Right hindlimb (tissue), 1 donor: ENCODE measurements at regions not wholly inside any gene's neighbourhood (a gene's known extent, or its start where the extent isn't known, plus 50 kb on each side); places are given as distances from the start of the nearest gene placed in this dataset.
"Not testable (repeated sequence)": the region's sequence is repeated elsewhere in the genome, so short reads cannot be mapped to it uniquely, and the experiment has no call there.

Experiments used
- DNase-seq: peaks from one replicate; pipeline ENCODE4 v3.0.0-alpha.2; 2018

DNA sequence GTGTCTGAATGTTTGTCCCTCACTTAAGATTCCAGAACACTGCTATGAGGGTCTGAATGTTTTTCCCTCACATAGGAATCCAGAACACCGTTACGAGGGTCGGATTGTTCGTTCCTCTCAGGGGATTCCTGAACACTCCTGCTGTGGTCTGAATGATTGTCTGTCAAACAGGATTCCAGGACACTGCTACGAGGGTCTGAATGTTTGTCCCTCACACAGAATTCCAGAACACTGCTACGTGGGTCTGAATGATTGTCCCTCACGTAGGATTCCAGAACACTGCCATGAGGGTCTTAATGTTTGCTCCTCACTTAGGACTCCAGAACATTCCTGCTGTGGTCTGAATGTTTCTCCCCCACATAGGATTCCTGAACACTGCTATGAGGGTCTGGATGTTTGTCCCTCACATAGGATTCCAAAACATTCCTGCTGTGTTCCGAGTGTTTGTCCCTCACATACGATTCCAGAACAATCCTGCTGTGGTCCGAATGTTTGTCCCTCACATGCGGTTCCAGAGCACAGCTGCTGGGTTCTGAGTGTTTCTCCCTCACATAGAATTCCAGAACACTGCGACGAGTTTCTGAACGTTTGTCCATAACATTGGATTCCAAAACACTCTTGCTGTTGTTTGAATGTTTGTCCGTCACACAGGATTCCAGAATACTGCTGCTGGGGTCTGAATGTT, 199.5 kb downstream of the FOXD4L6 start:
- no peak for DNase-seq

DNA sequence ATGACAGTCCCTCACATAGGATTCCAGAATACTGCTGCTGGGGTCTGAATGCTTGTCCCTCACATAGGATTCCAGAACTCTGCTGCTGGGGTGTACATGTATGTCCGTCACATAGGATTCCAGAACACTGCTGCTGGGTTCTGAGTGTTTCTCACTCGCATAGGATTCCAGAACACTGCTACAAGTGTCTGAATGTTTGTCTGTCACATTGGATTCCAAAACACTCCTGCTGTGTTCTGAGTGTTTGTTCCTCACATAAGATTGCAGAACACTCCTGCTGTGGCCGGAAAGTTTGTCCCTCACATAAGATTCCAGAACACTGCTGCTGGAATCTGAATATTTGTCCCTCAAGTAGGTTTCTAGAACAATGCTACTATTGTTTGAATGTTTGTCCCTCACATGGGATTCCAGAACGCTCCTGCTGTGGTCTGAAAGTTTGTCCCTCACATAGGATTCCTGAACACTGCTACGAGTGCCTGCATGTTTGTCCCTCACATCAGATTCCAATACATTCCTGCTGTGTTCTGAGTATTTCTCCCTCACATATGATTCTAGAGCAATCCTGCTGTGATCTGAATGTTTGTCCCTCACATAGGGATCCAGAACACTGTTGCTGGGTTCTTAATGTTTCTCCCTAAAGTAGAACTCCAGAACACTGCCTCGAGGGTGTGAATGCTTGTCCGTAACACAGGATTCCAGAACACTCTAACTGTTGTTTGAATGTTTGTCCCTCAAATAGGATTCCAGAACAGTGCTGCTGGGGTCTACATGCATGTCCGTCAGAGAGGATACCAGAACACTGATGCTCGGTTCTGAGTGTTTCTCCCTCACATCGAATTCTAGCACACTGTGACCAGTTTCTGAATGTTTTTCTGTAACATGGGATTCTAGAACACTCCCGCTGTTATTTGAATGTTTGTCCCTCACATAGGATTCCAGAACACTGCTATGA, 200.4 kb downstream of the FOXD4L6 start:
- DNase-seq: no peak

DNA sequence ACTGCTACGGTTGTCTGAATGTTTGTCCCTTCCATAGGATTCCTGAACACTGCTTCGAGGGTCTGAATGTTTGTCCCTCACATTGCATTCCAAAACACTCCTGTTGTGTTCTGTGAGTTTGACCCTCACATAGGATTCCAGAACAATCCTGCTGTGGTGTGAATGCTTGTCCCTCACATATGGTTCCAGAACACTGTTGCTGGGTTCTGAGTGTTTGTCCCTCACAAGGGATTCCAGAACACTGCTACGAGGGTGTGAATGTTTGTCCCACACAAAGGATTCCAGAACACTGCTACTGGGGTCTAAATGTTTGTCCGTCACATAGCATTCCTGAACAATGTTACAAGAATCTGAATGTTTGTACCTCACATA, 201.2 kb downstream of the FOXD4L6 start:
- DNase-seq: no peak

DNA sequence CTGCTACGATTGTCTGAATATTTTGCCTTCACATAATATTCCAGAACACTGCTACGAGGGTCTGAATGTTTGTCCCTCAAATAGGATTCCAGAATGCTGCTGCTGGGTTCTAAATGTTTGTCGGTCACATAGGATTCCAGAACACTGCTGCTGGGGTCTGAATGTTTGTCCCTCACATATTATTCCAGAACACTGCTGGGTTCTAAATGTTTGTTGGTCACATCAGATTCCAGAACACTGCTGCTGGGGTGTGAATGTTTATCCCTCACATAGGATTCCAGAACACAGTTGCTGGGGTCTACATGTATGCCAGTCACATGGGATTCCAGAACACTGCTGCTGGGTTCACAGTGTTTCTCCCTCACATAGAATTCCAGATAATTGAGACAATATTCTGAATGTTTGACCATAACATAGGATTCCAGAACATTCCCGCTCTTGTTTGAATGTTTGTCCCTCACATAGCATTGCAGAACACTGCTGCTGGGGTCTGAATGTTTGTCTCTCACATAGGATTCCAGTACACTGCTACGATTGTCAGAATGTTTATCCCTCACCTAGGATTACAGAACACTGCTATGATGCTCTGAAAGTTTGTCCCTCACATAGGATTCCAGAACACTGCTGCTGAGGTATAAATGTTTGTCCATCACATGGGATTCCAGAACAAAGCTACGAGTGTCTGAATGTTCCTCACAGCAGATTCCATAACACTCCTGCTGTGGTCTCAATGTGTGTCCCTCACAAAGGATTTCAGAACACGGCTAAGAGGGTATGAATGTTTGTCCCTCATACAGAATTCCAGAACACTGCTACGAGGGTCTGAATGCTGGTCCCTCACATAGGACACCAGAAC, 201.8 kb downstream of the FOXD4L6 start:
- no peak for DNase-seq

DNA sequence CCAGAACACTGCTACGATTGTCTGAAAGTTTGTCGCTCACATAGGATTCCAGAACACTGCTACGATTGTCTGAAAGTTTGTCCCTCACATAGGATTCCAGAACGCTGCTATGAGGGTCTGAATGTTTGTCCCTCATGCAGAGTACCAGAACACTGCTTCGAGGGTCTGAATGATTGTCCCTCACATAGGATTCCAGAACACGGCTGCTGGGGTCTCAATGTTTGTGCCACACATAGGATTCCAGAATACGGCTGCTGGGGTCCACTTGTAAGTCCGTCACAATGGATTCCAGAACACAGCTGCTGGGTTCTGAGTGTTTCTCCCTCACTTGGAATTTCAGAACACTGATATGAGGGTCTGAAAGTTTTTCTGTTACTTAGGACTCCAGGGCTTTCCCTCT, 203.3 kb downstream of the FOXD4L6 start:
- no peak for DNase-seq

DNA sequence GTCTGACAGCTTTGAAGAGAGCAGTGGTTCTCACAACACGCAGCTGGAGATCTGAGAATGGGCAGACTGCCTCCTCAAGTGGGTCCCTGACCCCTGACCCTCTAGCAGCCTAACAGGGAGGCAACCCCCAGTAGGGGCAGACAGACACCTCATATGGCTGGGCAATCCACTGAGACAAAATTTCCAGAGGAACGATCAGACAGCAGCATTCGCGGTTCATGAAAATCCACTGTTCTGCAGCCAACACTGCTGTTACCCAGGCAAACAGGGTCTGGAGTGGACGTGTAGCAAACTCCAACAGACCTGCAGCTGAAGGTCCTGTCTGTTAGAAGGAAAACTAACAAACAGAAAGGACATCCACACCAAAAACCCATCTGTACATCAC, 212.1 kb downstream of the FOXD4L6 start:
- not testable (repeated sequence) for DNase-seq

DNA sequence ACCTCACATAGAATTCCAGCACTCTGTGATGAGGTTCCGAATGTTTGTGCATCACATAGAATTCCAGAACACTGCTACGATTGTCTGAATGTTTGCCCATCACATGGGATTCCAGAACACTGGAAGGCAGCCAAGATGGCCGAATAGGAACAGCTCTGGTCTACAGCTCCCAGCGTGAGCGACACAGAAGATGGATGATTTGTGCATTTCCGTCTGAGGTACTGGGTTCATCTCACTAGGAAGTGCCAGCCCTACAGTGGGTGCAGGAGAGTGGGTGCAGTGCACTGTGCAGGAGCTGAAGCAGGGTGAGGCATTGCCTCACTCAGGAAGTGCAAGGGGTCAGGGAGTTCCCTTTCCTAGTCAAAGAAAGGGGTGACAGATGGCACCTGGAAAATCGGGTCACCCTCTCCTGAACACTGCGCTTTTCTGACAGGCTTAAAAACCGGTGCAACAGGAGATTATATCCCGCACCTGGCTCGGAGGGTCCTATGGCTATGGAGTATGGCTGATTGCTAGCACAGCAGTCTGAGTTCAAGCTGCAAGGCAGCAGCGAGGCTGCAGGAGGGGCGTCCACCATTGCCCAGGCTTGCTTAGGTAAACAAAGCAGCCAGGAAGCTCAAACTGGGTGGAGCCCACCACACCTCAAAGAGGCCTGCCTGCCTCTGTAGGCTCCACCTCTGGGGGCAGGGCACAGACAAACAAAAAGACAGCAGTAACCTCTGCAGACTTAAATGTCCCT, 212.7 kb downstream of the FOXD4L6 start:
- DNase-seq: not testable (repeated sequence)

DNA sequence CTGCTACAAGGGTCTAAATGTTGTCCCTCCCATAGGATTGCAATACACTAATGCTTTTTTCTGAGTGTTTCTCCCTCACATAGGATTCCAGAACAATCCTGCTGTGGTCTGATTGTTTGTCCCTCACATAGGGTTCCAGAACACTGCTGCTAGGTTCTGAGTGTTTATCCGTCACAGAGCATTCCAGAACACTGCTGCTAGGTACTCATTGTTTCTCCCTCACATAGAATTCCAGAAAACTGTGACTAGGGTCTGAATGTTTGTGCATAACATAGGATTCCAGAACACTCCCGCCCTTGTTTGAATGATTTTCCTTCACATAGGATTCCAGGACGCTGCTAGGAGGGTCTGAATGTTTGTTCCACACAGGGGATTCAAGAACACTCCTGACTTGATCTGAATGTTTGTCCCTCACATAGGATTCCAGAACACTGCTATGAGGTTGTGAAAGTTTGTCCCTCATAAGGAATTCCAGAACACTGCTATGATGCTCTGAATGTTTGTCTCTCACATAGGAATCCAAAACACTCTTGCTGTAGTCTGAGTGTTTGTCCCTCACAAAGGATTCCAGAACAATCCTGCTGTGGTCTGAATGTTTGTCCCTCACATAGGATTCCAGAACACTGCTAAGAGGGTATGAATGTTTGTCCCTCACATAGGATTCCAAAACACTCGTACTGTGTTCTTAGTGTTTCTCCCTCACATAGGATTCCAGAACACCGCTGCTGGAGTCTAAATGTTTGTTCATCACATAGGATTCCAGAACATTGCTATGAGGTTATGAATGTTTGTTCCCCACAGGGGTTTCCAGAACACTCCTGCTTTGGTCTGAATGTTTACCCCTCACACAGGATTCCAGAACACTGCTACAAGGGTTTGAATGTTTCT, 213.5 kb downstream of the FOXD4L6 start:
- DNase-seq: no peak

DNA sequence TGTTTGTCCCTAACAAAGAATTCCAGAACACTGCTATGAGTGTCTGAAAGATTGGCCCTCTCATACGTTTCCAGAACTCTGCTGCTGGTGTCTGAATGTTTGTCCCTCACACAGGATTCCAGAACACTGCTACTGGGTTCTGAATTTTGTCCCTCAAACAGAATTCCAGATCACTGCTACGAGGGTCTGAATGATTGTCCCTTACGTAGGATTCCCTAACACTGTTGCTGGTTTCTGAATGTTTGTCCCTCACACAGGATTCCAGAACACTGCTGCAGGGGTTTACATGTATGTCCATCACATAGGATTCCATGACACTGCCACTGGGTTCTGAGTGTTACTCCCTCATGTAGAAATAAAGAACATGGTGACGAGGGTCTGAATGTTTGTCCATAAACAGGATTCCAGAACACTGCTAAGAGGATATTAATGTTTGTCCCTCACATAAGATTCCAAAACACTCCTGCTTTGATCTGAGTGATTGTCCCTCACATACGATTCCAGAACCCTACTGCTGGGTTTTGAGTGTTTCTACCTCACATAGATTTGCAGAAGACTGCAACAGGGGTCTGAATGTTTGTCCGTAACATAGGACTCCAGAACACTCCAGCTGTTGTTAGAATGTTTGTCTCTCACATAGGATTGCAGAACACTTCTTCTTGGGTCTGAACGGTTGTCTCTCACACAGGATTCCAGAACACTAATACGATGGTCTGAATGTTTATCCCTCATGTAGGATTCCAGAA, 214.4 kb downstream of the FOXD4L6 start:
- DNase-seq: no peak

DNA sequence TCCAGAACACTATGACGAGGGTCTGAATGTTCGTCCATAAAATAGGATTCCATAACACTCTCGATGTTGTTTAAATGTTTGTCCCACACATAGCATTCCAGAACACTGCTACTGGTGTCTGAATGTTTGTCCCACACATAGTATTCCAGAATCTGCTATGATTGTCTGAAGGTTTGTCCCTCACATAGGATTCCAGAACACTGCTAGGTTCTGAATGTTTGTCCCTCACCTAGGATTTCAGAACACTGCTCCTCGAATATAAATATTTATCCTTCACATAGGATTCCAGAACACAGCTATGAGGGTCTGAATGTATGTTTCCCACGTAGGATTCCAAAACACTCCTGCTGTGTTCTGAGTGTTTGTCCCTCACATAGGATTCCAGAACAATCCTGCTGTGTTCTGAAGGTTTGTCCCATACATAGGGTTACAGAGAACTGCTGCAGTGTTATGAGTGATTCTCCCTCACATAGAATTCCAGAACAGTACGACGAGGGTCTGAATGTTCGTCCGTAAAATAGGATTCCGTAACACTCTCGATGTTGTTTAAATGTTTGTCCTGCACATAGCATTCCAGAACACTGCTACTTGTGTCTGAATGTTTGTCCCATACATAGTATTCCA, 215.3 kb downstream of the FOXD4L6 start:
- DNase-seq: no peak

DNA sequence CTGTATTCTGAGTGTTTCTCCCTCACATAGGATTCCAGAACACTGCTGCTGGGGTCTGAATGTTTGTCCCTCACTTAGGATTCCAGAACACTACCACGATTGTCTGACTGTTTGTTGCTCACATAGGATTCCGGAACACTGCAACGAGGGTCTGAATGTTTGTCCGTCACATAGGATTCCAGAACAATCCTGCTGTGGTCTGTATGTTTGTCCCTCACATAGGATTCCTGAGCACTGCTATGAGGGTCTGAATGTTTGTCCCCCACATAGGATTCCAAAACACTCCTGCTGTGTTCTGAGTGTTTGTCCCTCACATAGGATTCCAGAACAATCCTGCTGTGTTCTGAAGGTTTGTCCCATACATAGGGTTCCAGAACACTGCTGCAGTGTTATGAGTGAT, 215.8 kb downstream of the FOXD4L6 start:
- DNase-seq: not testable (repeated sequence)

DNA sequence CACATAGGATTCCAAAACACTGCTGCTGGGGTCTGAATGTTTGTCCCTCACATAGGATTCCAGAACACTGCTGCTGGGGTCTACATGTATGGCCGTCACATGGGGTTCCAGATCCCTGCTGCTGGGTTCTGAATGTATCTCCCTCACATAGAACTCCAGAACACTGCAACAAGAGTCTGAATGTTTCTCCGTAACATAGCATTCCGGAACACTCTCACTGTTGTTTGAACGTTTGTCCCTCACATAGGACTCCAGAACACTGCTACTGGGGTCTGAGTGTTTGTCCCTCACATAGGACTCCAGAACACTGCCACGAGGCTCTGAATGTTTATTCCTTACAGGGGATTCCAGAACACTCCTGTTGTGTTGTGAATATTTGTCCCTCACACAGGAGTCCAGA, 216.8 kb downstream of the FOXD4L6 start:
- DNase-seq: no peak

DNA sequence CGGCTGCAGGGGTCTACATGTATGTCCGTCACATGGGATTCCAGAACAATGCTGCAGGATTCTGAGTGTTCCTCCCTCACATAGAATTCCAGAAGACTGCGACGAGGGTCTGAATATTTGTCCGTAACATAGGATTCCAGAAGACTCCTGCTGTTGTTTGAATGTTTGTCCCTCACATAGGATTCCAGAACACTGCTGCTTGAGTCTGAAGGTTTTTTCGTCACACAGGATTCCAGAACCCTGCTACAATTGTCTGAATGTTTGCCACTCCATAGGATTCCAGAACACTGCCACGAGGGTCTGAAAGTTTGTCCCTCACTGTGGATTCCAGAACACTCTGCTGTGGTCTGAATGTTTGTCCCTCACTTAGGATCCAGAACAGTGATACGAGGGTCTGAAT, 217.5 kb downstream of the FOXD4L6 start:
- DNase-seq: not testable (repeated sequence)

DNA sequence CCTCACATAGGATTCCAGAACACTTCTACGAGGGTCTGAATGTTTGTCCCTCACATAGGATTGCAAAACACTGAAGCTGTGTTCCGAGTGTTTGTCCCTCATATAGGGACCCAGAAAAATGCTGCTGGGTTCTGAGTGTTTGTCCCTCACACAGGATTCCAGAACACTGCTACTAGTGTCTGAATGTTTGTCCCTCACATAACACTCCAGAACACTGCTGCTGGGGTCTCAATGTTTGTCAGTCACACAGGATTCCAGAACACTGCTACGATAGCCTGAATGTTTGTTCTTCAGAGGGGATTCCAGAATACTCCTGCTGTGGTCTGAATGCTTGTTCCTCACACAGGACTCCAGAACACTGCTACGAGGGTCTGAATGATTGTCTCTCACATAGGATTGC, 218.7 kb downstream of the FOXD4L6 start:
- no peak for DNase-seq

DNA sequence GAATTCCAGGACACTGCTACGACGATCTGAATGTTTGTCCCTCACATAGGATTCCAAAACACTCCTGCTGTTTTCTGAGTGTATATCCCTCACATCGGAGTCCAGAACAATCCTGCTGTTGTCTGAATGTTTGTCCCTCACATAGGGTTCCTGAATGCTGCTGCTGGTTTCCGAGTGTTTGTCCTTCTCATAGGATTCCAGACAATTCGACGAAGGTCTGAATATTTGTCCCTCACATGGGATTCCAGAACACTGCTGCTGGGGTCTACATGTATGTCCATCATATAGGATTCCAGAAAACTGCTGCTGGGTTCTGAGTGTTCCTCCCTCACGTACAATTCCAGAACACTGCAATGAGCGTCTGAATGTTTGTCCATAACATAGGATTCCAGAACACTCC, 219.4 kb downstream of the FOXD4L6 start:
- DNase-seq: not testable (repeated sequence)

DNA sequence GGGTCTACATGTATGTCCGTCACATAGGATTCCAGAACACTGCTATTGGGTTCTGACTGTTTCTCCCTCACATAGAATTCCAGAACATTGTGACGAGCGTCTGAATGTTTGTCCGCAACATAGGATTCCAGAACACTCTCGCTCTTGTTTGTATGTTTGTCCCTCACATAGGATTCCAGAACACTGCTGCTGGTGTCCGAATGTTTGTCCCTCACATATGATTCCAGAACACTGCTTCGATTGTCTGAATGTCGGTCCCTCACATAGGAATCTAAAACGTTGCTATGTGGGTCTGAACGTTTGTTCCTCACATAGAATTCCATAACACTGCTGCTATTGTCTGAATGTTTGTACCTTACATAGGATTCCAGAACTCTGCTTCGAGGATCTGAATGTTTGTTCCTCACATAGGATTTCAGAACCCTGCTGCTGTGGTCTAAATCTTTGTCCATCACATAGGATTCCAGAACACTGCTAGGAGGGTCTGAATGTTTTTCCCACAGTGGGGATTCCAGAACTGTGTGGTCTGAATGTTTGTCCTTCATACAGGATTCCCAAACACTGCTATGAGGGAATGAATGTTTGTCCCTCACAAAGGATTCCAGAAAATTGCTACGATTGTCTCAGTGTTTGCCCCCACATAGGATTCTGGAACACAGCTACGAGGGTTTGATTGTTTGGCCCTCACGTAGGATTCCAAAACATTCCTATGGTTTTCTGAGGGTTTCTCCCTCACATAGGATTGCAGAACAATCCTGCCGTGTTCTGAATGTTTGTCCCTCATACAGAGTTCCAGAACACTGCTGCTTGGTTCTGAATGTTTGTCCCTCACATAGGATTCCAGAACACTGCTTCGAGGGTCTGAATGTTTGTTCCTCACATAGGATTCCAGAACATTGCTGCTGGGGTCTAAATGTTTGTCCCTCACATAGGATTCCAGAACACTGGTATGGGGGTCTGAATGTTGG, 220.5 kb downstream of the FOXD4L6 start:
- DNase-seq: no peak

DNA sequence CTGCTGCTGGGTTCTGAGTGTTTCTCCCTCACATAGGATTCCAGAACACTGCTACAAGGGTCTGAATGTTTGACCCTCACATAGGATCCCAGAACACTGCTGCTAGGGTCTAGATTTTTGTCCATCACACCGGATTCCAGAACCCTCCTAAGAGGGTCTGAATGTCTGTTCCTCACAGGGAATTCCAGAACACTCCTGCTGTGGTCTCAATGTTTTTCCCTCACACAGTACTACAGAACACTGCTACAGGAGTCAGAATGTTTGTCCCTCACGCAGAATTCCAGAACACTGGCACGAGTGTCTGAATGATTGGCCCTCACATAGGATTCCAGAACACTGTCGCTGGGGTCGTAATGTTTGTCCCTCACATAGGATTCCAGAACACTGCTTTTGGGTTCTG, 221.6 kb downstream of the FOXD4L6 start:
- DNase-seq: not testable (repeated sequence)

DNA sequence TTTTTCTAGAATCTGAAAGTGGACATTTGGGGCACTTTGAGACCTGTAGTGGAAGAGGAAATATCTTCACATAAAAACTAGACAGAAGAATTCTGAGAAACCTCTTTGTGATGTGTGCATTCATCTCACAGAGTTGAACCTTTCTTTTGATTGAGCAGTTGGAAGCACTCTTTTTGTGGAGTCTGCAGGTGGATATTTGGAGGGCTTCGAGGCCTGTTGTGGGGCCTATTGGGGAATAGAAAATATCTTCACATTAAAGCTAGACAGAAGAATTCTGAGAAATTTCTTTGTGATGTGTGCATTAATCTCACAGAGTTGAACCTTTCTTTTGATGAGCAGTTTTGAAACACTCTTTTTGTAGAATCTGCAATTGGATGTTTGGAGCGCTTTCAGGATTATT, 236.2 kb downstream of the FOXD4L6 start:
- DNase-seq: not testable (repeated sequence)

DNA sequence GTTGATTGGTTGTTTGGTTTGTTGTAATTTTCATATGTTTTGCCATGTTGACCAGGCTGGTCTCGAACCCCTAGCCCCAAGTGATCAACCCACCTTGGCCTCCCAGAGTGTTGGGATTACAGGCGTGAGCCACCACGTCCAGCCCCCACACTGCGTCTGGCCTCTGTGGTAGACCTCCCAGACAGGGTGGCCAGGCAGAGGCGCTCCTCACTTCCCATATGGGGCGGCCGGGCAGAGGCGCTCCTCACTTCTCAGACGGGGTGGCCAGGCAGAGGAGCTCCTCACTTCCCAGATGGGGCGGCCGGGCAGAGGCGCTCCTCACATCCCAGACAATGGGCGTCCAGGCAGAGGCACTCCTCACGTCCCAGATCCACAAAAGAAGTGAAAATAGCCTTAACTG, 242.6 kb downstream of the FOXD4L6 start:
- not testable (repeated sequence) for DNase-seq
